ENCODE measurements at regions not wholly inside any gene's neighbourhood (a gene's known extent, or its start where the extent isn't known, plus 50 kb on each side); places are given as distances from the start of the nearest gene placed in this dataset.

DNA sequence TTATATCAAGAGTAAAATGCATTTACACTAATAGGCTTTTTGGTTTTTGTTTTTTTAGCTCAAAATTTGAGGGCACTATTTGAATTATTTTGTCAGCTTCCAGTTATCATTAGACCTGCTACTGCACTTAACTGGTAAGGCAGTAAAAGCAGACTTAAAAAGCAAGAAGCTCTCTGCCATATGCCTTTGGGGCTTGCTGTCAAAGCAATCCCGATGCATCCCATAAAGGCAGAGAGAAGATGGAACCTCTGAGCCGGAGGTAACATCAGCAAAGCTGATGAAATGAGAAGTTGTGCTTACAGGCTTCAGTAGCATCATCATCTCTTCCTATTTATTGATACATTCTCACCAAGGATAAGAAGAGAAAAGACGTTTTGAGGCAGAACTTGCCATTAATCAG lies 1414.3 kb upstream of the CDH6 start:
- TF ChIP-seq, protein P1, sequence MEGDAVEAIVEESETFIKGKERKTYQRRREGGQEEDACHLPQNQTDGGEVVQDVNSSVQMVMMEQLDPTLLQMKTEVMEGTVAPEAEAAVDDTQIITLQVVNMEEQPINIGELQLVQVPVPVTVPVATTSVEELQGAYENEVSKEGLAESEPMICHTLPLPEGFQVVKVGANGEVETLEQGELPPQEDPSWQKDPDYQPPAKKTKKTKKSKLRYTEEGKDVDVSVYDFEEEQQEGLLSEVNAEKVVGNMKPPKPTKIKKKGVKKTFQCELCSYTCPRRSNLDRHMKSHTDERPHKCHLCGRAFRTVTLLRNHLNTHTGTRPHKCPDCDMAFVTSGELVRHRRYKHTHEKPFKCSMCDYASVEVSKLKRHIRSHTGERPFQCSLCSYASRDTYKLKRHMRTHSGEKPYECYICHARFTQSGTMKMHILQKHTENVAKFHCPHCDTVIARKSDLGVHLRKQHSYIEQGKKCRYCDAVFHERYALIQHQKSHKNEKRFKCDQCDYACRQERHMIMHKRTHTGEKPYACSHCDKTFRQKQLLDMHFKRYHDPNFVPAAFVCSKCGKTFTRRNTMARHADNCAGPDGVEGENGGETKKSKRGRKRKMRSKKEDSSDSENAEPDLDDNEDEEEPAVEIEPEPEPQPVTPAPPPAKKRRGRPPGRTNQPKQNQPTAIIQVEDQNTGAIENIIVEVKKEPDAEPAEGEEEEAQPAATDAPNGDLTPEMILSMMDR (IDR thresholded peaks at IDR 0.05): no peak
- no peak for TF ChIP-seq POLR2A (IDR thresholded peaks at IDR 0.05)
- TF ChIP-seq EP300 (IDR thresholded peaks at IDR 0.05): no peak

Data from ovary (tissue), 3 donors.